ENCODE measurements at regions not wholly inside any gene's neighbourhood (a gene's known extent, or its start where the extent isn't known, plus 50 kb on each side); places are given as distances from the start of the nearest gene placed in this dataset.
"Not testable (repeated sequence)": the region's sequence is repeated elsewhere in the genome, so short reads cannot be mapped to it uniquely, and the experiment has no call there.

DNA sequence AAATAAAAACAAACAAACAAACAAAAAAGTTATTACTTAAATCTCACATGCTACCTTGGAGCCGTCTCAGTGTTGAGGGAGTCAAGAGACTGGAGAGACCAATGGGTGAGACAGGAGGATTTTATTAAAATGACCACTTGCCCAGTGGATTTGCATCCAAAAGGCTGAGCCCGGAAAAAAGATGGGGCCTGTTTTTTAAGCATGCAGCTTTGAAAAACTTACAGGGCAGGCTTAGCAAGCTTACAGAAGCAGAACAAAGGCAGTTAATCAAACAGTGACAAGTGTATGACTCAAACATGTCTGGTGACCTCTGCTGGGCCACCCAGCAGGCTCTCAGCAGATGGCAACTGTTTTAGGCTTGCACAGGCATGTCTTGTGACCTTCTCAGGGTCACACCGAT lies 82.5 kb downstream of the POTEH start:
- DNase-seq = peak; percentile 50

DNA sequence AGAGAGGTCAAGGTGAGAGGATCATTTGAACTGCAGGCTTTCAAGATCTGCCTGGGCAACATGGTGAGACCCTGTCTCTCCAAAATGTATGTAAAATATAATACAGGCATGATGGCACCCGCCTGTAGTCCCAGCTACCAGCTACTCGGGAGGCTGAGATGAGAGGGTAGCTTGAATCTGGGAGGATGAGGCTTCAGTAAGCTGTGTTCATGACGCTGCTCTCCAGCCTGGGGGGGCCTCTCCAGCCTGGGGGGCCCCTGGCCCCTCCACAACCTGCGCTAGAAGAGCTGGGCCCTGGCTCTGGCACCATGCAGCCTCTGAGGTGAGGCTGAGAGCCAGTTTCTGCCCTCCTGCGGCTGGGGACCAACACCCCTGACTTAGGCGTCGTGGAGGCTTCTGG lies 85.3 kb downstream of the POTEH start:
- DNase-seq = not testable (repeated sequence)

- not testable (repeated sequence) for DNase-seq
Measured at GRCh38 chr22:15775670-15776669, 86.1 kb downstream of the POTEH start.

GRCh38 chr22:15776727-15777126 lies 86.9 kb downstream of the POTEH start:
- not testable (repeated sequence) for DNase-seq

DNA sequence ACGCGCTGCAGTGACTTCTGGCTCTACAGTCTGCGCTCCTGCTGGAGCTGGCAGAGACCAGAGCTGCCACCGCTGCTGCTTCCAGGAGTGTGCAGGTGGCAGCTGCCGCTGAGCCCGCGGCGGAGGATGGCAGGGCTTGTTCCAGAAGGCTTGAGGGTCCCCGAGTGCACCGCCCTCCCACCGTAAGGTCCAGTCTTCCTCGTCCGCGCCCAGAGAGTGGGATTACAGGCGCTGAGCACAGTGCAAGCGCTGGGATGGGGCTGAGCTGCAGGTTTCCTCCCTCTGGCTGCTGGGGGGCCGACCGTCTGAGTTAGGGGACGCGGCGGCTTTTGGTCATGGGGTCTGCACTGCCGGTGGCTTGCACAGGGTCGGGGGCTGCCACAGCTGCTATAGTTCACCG lies 87.3 kb downstream of the POTEH start:
- not testable (repeated sequence) for DNase-seq

DNA sequence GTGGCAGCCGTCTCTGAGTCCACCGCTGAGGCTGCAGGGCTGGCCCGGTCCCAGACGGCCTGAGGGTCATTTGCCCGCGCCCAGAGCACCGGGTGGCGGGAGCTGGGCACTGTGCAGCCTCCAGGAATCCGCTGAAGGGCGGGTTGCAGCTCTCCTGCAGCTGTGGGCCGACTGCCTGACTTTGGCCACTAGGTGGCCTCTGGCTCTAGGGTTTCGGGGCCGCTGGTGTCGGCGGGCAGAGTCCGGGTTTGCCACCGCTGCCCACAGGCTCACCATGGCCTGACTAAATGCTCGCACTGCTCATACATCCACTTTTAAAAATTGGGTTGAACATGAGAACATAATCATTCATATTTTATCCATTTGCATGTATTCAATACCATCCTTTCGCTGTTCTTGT lies 87.7 kb downstream of the POTEH start:
- DNase-seq = not testable (repeated sequence)

DNA sequence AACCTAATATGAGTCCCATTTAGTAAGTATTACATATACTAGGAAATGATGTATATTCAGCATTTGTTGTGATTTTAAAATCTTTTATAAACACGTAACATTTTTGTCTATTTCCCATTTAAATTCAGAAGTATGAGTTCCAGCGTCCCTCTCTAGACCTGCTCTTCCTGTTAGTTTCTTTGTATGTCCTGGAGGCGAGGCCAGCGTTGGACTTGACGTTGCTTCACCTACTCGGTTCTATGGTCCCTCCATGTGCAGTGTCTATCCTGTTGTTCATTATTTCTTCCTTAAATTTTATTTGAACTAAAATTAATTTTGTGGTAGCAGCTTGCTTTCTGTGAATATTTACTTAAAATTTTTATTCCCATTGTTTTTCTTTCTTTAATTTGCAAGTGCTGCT lies 88.5 kb downstream of the POTEH start:
- DNase-seq = not testable (repeated sequence)

- DNase-seq = not testable (repeated sequence)
Measured at GRCh38 chr22:15781652-15782051, 91.8 kb downstream of the POTEH start.

DNA sequence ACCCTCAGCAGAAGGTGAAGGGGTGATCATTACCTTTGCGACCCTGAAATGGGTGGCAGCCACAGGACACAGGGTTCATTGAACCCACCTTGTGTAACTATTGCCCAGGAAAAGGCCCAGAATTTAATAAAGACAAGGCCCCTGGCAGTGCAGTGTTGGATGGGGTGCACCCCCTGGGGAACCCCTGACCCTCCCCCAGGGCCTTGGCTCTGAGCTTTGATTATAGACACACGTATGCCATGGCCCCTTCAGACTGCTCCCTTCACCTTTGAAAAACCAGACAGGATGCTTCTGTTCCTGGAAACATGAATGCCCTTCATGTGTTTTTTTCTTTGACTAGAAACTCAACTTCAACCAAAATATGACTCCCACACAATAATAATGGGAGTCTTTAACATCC lies 93.1 kb downstream of the POTEH start:
- DNase-seq = not testable (repeated sequence)

GRCh38 chr22:15784383-15785085 lies 94.7 kb downstream of the POTEH start:
- not testable (repeated sequence) for DNase-seq

DNA sequence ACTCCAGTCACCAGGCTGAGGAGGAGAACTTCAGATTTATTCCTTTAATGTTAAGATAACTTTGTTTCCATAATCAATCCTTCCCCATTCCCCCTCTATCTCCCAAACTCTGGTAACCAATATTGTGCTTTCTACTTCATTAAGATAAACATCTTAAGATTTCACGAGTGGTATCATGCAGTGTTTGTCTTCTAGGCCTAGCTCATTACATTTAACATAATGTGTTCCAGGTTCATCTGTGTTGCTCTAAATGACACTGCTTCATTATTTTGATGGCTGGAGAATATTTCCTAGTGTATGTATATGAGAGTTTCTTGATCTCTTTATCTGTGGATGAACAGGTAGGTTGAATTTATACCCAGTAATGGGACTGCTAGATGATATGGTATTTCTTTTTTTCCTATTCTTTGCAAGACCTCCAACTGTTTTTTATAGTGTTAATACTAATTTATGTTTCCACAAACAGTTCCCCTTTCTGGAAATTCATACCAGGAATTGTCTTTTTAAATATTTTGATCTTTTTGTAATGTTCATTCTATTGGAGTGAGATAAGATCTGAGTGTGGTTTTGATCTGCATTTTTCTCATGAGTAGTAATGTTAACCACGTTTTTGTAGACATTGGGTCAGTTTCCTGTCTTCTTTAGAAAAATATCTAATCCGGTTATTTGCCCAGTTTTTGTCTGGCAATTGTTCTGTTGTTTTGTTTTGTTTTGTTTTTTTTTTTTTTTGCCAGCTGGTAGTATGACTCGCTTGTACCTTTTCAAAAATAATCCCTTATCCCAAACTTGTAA lies 97.3 kb downstream of the POTEH start:
- peak; percentile 21 for DNase-seq

- not testable (repeated sequence) for DNase-seq
Measured at GRCh38 chr22:15791557-15791956, 101.7 kb downstream of the POTEH start.

GRCh38 chr22:15799935-15800334 lies 110.1 kb downstream of the POTEH start:
- DNase-seq = not testable (repeated sequence)

GRCh38 chr22:15811141-15811540 lies 121.3 kb downstream of the POTEH start:
- DNase-seq = not testable (repeated sequence)

DNA sequence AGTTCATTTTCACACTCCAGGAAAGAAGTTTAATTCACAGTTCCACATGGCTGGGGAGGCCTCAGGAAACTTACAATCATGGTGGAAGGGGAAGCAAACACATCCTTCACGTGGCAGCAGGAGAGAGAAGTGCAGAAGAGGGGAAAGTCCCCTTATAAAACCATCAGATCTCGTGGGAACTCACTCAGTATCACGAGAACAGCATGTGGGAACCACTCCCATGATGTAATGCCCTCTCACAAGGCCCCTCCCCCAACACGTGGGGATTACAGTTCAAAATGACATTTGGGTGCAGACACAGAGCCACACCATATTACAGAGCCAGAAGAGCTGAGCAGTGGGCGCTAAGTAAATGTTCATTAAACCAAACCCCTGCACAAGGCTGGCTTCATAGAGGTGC lies 126.0 kb downstream of the POTEH start:
- DNase-seq = not testable (repeated sequence)

- not testable (repeated sequence) for DNase-seq
Measured at GRCh38 chr22:15816470-15816869, 126.6 kb downstream of the POTEH start.

DNA sequence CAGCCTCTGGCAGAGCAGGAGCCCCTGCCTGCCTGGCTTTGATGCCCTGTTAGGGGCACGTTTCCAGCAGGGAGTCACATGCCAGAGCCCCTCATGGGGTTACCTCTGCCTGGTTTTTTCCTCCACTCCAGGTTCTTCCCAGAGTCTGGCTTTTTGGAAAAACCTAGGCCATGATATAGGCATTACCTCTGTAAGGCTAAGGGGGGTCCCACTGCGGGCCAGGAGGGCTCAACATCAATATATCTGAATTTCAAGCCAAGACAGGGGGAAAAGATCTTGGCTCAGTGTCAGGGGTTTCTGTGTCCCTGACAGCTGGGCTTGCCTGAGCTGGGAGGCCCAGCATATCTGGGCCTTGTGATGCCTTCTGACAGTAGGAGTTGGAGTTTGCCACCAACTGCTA lies 127.4 kb downstream of the POTEH start:
- DNase-seq = not testable (repeated sequence)

DNA sequence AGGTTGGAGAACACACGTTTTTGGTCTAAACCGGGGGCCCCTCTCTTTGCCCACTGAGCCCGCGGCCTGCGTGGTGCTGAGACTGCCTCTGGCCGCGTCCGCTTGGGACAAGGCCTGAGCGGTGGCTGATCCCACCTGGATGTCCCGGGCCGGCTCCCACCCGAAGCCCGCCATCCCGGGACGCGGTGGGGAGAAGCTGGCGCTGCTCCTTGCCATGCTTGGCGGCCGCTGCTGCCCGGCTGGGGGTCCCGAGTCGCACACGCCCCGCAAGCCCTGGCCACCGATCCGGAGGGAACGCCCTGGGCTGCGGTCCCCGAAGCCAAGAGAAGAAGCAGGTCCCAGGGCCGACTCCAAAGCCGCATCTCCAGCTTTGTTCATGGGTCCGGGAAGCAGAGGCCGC lies 130.1 kb downstream of the POTEH start:
- not testable (repeated sequence) for DNase-seq

- DNase-seq = not testable (repeated sequence)
Measured at GRCh38 chr22:15821088-15821487, 131.3 kb downstream of the POTEH start.

DNA sequence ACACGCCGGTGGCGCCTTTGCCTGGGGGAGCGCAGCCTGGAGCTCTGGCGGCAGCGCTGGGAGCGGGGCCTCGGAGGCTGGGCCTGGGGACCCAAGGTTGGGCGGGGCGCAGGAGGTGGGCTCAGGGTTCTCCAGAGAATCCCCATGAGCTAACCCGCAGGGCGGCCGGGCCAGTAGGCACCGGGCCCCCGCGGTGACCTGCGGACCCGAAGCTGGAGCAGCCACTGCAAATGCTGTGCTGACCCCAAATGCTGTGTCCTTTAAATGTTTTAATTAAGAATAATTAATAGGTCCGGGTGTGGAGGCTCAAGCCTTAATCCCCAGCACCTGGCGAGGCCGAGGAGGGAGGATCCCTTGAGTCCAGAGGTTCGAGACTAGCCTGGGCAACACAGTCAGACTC lies 132.2 kb downstream of the POTEH start:
- DNase-seq = not testable (repeated sequence)

DNA sequence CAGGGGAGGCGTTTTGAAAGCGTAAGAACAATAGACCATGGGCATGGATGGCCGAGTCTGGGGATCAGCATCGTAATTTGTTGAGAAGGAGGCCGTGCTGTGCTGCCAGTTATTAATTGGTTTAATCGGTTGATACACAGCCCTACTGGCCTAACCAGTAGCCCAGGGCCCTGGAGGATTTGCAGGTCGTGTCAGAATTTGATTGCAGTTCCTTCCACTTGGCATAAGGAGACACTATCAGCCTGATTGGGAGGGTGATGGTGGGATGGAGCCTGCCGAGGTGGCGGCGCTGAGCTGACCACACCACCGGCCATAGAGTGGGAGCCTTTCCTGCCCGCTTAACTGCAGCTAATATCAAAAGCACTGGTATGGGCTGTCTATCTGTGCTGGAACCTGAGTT lies 133.4 kb downstream of the POTEH start:
- DNase-seq = not testable (repeated sequence)

GRCh38 chr22:15832235-15832634 lies 142.4 kb downstream of the POTEH start:
- not testable (repeated sequence) for DNase-seq

GRCh38 chr22:15835729-15836128 lies 145.9 kb downstream of the POTEH start:
- not testable (repeated sequence) for DNase-seq
